ENCODE measurements at regions not wholly inside any gene's neighbourhood (a gene's known extent, or its start where the extent isn't known, plus 50 kb on each side); places are given as distances from the start of the nearest gene placed in this dataset.

GRCh38 chr14:44803239-44803905 lies 158.4 kb downstream of the KLHL28 start:
- Mint-ChIP-seq H3K27me3 (ENCODE audit: low read depth) (no peaks in the 10 kb centered on the region), H3K9me3 (peaks cover 2% of the 10 kb centered on the region), H3K4me3 (no peak overlapping the region), H3K27ac (ENCODE audit: unreplicated experiment) (no peak overlapping the region), H3K4me1 (peaks cover 4% of the 10 kb centered on the region), H3K36me3 (ENCODE audit: low read depth) (no peaks in the 10 kb centered on the region)
- TF ChIP-seq CTCF (conservative IDR thresholded peaks at IDR 0.05), result peak; percentile 88
- DNase-seq (ENCODE audit: low read depth, low spot score), result no peak

DNA sequence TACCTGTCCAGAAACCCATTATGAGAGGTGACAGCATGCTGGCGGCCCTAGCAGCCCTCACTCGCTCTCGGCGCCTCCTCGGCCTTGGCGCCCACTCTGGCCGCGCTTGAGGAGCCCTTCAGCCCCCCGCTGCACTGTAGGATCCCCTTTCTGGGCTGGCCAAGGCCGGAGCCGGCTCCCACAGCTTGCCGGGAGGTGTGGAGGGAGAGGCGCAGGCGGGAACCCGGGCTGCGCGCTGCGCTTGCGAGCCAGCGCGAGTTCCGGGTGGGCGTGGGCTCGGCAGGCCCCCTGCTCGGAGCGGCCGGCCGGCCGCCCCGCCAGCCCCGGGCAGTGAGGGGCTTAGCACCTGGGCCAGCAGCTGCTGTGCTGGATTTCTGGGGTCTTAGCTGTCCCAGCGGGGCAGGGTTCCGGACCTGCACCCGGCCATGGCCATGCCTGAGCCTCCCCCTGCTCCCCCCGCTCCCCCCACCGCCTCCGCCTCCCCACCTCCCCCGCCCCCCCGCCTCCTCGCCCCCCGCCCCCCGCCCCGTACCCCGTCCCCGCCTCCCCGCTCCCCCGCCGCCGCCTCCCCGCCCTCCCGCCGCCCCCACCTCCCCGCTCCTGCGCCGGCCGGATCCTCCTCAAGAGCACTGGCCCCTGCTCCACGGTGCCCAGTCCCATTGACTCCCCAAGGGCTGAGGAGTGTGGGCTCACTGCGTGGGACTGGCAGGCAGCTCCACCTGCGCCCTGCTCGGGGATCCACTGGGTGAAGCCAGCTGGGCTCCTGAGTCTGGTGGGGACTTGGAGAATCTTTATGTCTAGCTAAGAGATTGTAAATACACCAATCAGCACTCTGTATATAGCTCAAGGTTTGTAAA lies 163.1 kb downstream of the KLHL28 start:
- no peak overlapping the region for H3K4me3 Mint-ChIP-seq
- no peaks in the 10 kb centered on the region for H3K27me3 Mint-ChIP-seq (ENCODE audit: low read depth)
- peaks cover 2% of the 10 kb centered on the region for H3K9me3 Mint-ChIP-seq
- H3K4me1 Mint-ChIP-seq, result peaks cover 17% of the 10 kb centered on the region
- DNase-seq (ENCODE audit: low read depth, low spot score), result no peak
- no peaks in the 10 kb centered on the region for H3K36me3 Mint-ChIP-seq (ENCODE audit: low read depth)
- no peak for TF ChIP-seq CTCF (conservative IDR thresholded peaks at IDR 0.05)
- no peak overlapping the region for H3K27ac Mint-ChIP-seq (ENCODE audit: unreplicated experiment)

DNA sequence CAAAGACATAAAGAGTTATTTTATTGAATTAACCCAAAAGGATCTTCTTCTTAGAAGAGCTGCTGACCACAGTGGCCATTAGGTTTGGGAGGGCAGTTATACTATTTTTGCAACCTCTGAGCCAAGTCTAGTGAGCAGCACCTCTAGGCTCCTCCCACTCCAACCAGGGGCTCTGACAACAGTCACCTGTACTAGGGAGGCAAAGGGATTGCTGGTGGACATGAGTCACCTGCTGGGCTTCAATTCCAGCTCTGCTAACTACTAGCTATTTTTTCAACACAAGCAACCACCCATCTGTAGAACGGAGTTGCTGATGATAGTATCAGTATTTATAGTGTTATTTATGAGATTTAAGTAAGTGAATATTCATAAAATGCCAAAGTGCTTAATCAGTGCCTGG lies 166.0 kb downstream of the KLHL28 start:
- H3K36me3 Mint-ChIP-seq (ENCODE audit: low read depth), result no peaks in the 10 kb centered on the region
- no peaks in the 10 kb centered on the region for H3K27me3 Mint-ChIP-seq (ENCODE audit: low read depth)
- TF ChIP-seq CTCF (conservative IDR thresholded peaks at IDR 0.05), result no peak
- peaks cover 17% of the 10 kb centered on the region for H3K4me1 Mint-ChIP-seq
- DNase-seq (ENCODE audit: low read depth, low spot score), result no peak
- no peak overlapping the region for H3K27ac Mint-ChIP-seq (ENCODE audit: unreplicated experiment)
- H3K4me3 Mint-ChIP-seq, result no peak overlapping the region
- peaks cover 2% of the 10 kb centered on the region for H3K9me3 Mint-ChIP-seq

DNA sequence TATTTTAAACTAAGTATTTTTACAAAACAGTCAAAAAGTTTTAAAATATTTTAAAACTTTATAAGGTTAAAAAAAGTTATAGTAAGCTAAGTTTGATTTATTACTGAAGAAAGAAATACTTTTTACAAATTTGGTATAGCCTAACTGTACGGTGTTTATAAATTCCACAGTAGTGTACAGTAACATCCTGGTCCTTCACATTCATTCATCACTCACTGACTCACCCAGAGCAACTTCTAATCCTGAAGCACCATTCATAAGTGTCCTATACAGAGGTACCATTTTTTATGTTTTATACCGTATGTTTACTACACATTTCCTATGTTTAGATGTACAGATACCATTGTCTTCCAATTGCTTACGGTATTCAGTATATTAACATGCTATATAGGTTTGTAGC lies 170.0 kb downstream of the KLHL28 start:
- no peaks in the 10 kb centered on the region for H3K27me3 Mint-ChIP-seq (ENCODE audit: low read depth)
- TF ChIP-seq CTCF (conservative IDR thresholded peaks at IDR 0.05), result no peak

DNA sequence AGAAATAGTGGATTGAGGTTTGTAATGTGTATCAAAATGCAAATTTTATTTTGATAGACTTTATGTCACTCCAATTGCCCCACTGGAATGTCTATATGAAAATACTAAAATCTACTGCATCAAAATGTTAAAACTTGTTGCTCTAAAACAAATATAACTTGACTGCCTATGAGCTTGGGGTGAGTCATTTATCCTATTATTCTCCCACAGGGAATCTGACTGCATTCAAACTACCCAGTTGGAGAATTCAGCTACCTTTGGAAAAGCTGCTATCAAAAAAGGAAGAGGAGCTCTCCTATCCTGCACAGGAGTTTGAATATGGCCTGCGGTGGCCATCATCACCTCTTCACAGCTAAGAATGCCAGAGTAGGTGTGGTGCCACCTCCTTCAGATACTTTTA lies 173.1 kb downstream of the KLHL28 start:
- Mint-ChIP-seq H3K27me3 (ENCODE audit: low read depth) (no peaks in the 10 kb centered on the region), H3K27ac (ENCODE audit: unreplicated experiment) (no peak overlapping the region), H3K4me1 (peaks cover 4% of the 10 kb centered on the region), H3K36me3 (ENCODE audit: low read depth) (no peaks in the 10 kb centered on the region), H3K9me3 (no peaks in the 10 kb centered on the region), H3K4me3 (no peak overlapping the region)
- TF ChIP-seq CTCF (conservative IDR thresholded peaks at IDR 0.05), result no peak
- no peak for DNase-seq (ENCODE audit: low read depth, low spot score)

More for the DNA sequence above, 170.0 kb downstream of the KLHL28 start:
- Mint-ChIP-seq H3K27ac (ENCODE audit: unreplicated experiment) (no peak overlapping the region), H3K9me3 (no peaks in the 10 kb centered on the region), H3K36me3 (ENCODE audit: low read depth) (no peaks in the 10 kb centered on the region), H3K4me1 (peaks cover 17% of the 10 kb centered on the region), H3K4me3 (no peak overlapping the region)
- DNase-seq (ENCODE audit: low read depth, low spot score), result no peak

Measured in neural crest cell (in vitro differentiated cells).